Heart left ventricle (tissue), 13 donors: ENCODE measurements at regions not wholly inside any gene's neighbourhood (a gene's known extent, or its start where the extent isn't known, plus 50 kb on each side); places are given as distances from the start of the nearest gene placed in this dataset.

Experiments used
- POLR2A ChIP-seq, 2 donors: fragments of 450-650 bp; IDR thresholded peaks; one replicate each; pipeline ENCODE4 v1.6.1; 2017; ENCODE audit warnings: antibody characterized with exemption in 2 of 2, mild to moderate bottlenecking in 2 of 2, moderate library complexity in 2 of 2
- TF ChIP-seq, protein P1 (sequence below), 12 donors: fragments of 200-600 bp; sonication (generic) in 4 of 12; IDR thresholded peaks; one replicate each; pipeline versions ENCODE4 v1.5.0 to v1.8.0; 2018 to 2022; ENCODE audit warnings: antibody characterized with exemption in 12 of 12, mild to moderate bottlenecking in 5 of 12
- donor health status: ischemic (EF 13 %, LVEDD 7.1; RV severe dilation, severe dysfunction).
- donor health status: DM: no; HTN: yes; CAD: no.
- donor health status: DM: no; HTN: no; CAD: no.
- donor health status: ischemic (EF 25% LVEDD 6.9; RV normal size, moderate dysfunction).
- donor health status: ischemic (EF 25% LVEDD 5.7; RV mildly dilated, moderate dysfunction).
- donor health status: ischemic (EF 35%, LVEDD 5.7; RV mildly dilated, moderate dysfunction).
- donor health status: nonischemic (EF 11% LVEDD 7.7; RV severe dilation, severe dysfunction).
- donor health status: DM: yes; HTN: yes; CAD: no.
- donor health status: PGD.
- donor health status: ischemic (EF 29% LVEDD 5.4; RV normal size, mild dysfunction).
- donor health status: nonischemic (EF 23%, LVEDD 6.1; RV moderate dilation, normal function).

DNA sequence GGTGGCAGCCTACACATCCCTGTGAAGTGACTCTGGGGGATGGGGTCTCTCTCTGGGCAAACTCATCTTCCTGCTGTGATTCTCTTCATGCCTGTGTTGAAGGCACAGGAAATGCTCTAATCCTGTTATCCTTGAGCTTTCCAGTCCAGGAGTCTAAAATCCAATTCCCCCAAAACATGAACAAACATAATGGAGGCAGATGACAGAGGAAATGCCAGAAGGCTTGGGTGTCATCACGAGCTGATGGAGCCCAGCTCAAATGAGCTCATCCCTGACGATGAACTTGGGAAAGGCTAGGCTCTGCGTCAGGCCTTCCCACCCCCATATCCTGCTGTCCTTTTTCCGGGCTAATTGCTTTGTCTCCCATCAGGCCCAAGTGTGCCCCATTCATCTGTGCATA, 165.9 kb upstream of the PODXL start:
- TF ChIP-seq, protein P1, sequence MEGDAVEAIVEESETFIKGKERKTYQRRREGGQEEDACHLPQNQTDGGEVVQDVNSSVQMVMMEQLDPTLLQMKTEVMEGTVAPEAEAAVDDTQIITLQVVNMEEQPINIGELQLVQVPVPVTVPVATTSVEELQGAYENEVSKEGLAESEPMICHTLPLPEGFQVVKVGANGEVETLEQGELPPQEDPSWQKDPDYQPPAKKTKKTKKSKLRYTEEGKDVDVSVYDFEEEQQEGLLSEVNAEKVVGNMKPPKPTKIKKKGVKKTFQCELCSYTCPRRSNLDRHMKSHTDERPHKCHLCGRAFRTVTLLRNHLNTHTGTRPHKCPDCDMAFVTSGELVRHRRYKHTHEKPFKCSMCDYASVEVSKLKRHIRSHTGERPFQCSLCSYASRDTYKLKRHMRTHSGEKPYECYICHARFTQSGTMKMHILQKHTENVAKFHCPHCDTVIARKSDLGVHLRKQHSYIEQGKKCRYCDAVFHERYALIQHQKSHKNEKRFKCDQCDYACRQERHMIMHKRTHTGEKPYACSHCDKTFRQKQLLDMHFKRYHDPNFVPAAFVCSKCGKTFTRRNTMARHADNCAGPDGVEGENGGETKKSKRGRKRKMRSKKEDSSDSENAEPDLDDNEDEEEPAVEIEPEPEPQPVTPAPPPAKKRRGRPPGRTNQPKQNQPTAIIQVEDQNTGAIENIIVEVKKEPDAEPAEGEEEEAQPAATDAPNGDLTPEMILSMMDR (IDR thresholded peaks at IDR 0.05): no peak
- TF ChIP-seq POLR2A (IDR thresholded peaks at IDR 0.05): no peak
